Stimulated activated effector memory CD8-positive, alpha-beta T cell treated with anti-CD3 and anti-CD28 coated beads, Interleukin-12 subunit alpha, Interleukin-12 subunit beta, amount 100 ng/mL, for 72 hours (primary cell): ENCODE measurements at regions not wholly inside any gene's neighbourhood (a gene's known extent, or its start where the extent isn't known, plus 50 kb on each side); places are given as distances from the start of the nearest gene placed in this dataset.
A peak's percentile ranks its signal among the peaks of the same experiment; 100 is the strongest.
"Not testable (repeated sequence)": the region's sequence is repeated elsewhere in the genome, so short reads cannot be mapped to it uniquely, and the experiment has no call there.

Experiments
- ATAC-seq: fragments of 150-1000 bp; cut with Tn5 transposase; 2 replicates; pipeline ENCODE4 v1.10.0; 2021
- DNase-seq, 2 donors: peaks; one replicate each; pipeline ENCODE4 v3.0.0; 2021 to 2022; ENCODE audit warnings: low spot score in 2 of 2
- H3K27ac Mint-ChIP-seq: one replicate; pipeline ENCODE4 v1.8.0; 2022; ENCODE audit warnings: mild to moderate bottlenecking, mixed read lengths
- H3K36me3 Mint-ChIP-seq: one replicate; pipeline ENCODE4 v1.8.0; 2022; ENCODE audit warnings: mild to moderate bottlenecking, mixed read lengths
- H3K4me1 Mint-ChIP-seq: one replicate; pipeline ENCODE4 v1.8.0; 2022; ENCODE audit warnings: mixed read lengths
- H3K4me3 Mint-ChIP-seq: one replicate; pipeline ENCODE4 v1.8.0; 2022; ENCODE audit warnings: mild to moderate bottlenecking, mixed read lengths
- H3K9me3 Mint-ChIP-seq: one replicate; pipeline ENCODE4 v1.8.0; 2022; ENCODE audit warnings: mixed read lengths

DNA sequence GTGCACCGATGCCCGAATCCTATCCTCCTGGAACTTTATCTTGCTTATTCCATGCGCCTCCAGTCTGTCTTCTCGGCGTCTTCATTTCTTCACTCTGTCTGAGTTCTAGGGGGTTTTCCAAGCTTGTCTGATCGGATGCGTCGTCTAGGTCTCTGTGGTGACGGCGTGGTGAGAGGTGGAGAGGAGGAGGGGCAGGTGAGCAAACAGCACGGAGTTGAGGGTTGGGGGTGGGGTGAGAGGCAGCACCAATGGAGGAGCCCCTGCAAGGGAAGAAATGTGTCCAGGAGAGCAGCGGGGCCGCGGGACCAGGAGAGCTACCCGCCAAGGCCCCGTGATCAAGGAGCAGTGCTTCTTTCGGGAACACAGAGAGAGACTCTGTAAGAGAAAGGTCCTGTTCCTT is 131.3 kb upstream of the TWIST2 start:
- Mint-ChIP-seq H3K27ac (no peak overlapping the region), H3K9me3 (no peaks in the 10 kb centered on the region), H3K4me3 (no peak overlapping the region)

DNA sequence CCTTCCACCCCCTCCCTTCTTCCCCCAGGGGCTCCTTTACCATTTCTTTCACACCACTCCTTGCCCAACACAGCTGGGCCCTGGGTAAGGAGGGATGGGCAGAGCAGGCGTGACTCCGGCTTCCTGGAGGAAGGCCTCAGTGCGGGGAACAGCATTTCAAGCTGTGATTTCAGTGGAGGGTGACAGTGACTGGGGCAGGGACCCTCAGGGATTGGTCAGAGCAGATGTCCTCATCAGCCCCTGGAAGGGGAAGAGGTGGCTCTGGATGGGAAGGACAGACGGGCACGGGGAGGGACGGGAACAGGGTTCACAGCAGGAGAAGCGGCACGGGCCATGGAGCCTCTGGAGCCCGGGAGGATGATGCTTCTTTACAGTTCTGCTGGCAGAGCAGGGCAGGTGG is 130.8 kb upstream of the TWIST2 start:
- no peak overlapping the region for H3K27ac Mint-ChIP-seq

More for the DNA sequence above, 131.3 kb upstream of the TWIST2 start:
- DNase-seq (peak in 1 of 2 donors; percentile 26), ATAC-seq (no peak)
- Mint-ChIP-seq H3K4me1 (no peaks in the 10 kb centered on the region), H3K36me3 (no peaks in the 10 kb centered on the region)

GRCh38 chr2:238719641-238720040 is 128.2 kb upstream of the TWIST2 start:
- H3K27ac Mint-ChIP-seq = no peak overlapping the region
- no peak for ATAC-seq
- no peaks in the 10 kb centered on the region for H3K36me3 Mint-ChIP-seq
- DNase-seq = peak in 1 of 2 donors; percentile 23
- no peak overlapping the region for H3K4me3 Mint-ChIP-seq
- no peaks in the 10 kb centered on the region for H3K4me1 Mint-ChIP-seq
- H3K9me3 Mint-ChIP-seq = peaks cover 2% of the 10 kb centered on the region

More for the DNA sequence above, 130.8 kb upstream of the TWIST2 start:
- no peaks in the 10 kb centered on the region for H3K36me3 Mint-ChIP-seq
- DNase-seq (peak in 1 of 2 donors; percentile 12), ATAC-seq (no peak)
- H3K9me3 Mint-ChIP-seq = no peaks in the 10 kb centered on the region
- H3K4me1 Mint-ChIP-seq = no peaks in the 10 kb centered on the region
- no peak overlapping the region for H3K4me3 Mint-ChIP-seq

- no peaks in the 10 kb centered on the region for H3K36me3 Mint-ChIP-seq
- H3K4me3 Mint-ChIP-seq = no peak overlapping the region
- DNase-seq (peak; percentile 21 to 72), ATAC-seq (peak; percentile 55)
- no peaks in the 10 kb centered on the region for H3K4me1 Mint-ChIP-seq
- no peak overlapping the region for H3K27ac Mint-ChIP-seq
- peaks cover 2% of the 10 kb centered on the region for H3K9me3 Mint-ChIP-seq
These were observed 127.6 kb upstream of the TWIST2 start for GRCh38 chr2:238720232-238720672.

- Mint-ChIP-seq H3K4me1 (no peaks in the 10 kb centered on the region), H3K27ac (no peak overlapping the region), H3K4me3 (no peak overlapping the region), H3K9me3 (peaks cover 2% of the 10 kb centered on the region), H3K36me3 (no peaks in the 10 kb centered on the region)
- DNase-seq = peak in 1 of 2 donors; percentile 10
- no peak for ATAC-seq
These were observed 125.7 kb upstream of the TWIST2 start for GRCh38 chr2:238722181-238722580.

DNA sequence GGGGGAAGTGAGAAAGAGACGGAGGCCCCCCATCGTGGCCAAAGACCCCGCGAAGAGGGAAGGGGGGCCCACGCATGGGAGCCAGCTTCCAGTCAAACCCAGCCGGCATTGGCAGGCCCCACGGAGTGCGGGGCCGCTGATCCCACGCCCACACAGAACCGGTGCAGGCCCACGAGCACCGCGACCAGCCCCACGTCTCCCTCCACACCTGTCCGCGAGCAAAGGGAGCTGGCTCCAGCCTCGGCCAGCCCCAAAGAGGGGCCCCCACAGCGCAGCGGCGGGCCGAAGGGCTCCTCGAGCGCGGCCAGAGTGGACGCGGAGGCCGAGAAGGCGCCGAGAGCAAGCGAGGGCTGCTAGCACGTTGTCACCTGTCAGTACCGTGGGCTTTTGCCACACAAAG is 125.0 kb upstream of the TWIST2 start:
- no peaks in the 10 kb centered on the region for H3K4me1 Mint-ChIP-seq
- H3K4me3 Mint-ChIP-seq = no peak overlapping the region
- H3K36me3 Mint-ChIP-seq = no peaks in the 10 kb centered on the region
- H3K9me3 Mint-ChIP-seq = peaks cover 2% of the 10 kb centered on the region
- no peak overlapping the region for H3K27ac Mint-ChIP-seq
- ATAC-seq (no peak), DNase-seq (peak in 1 of 2 donors; percentile 26)

- peak in 1 of 2 donors; percentile 42 for DNase-seq
- H3K4me1 Mint-ChIP-seq, H3K4me3 Mint-ChIP-seq, H3K9me3 Mint-ChIP-seq, H3K27ac Mint-ChIP-seq, ATAC-seq, H3K36me3 Mint-ChIP-seq: not testable (repeated sequence)
These were observed 124.1 kb upstream of the TWIST2 start for GRCh38 chr2:238723740-238724320.

GRCh38 chr2:238724728-238725127 is 123.2 kb upstream of the TWIST2 start:
- ATAC-seq = no peak
- H3K4me1 Mint-ChIP-seq = no peaks in the 10 kb centered on the region
- H3K36me3 Mint-ChIP-seq = no peaks in the 10 kb centered on the region
- no peak overlapping the region for H3K4me3 Mint-ChIP-seq
- H3K27ac Mint-ChIP-seq = no peak overlapping the region
- H3K9me3 Mint-ChIP-seq = peaks cover 2% of the 10 kb centered on the region
- peak in 1 of 2 donors; percentile 7 for DNase-seq

DNA sequence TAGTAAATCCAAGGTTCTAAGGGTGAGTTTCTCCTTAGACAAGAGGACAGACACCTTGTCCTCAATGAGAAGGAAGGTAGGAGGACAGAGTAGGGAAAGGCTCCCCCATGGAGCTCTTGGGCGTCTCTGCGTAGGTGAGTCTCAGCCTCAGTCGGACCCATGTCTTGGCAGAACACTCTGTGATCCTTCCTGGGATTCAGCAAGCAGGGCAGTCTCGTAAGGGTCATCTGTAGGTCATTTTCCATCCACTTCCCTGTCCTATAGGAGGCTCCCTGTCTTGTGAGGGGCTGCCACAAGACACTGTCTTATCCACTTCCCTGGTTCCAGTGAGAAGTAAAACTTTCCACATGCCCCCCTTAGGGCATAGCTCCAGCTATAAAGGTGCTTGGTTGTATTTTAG is 122.6 kb upstream of the TWIST2 start:
- Mint-ChIP-seq H3K9me3 (peaks cover 2% of the 10 kb centered on the region), H3K4me1 (no peaks in the 10 kb centered on the region), H3K4me3 (no peak overlapping the region), H3K27ac (no peak overlapping the region), H3K36me3 (no peaks in the 10 kb centered on the region)
- no peak for ATAC-seq
- peak in 1 of 2 donors; percentile 28 for DNase-seq

DNA sequence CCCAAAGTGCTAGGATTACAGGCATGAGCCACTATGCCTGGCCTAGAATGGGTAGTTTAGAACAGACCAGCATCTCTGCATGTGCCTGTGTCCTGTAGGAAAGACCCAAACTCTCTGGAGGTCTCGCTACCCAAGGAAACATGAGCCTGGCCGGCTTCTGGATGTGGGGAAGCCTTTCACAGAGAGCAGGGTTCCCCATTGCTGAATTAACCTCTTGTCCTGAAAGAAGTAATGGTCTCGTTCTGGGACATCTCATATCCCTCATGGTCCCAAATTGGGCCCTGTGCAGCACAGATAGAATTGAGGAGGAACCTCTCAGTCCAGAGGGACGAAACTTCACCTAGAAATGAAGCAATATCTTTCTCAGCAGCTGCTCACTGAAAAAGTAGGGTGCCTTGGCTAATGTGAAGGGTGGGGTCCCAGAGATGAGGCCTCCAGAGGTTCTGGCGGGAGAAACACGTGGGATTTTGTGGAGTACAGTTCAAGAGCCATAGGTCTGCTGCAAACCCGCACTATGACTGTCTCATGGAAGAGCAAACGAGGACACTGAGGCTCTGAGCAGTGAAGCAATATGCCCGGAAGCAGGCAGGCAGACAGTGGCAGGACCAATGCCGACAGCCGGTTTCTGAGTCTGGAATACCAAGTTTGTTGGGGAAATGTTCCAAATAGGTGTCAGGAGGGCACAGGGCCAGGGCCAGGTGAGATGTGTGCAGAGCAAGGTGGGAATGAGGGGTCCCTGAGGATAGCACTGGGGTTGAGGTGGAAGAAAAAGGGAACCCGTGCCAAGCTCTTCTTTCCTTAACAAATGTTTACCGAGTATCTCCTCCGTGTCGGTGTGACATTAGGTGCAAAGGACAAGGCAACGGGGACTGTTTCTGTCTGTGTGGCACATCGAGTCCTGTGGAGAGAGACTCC is 121.0 kb upstream of the TWIST2 start:
- Mint-ChIP-seq H3K4me3 (no peak overlapping the region), H3K4me1 (no peaks in the 10 kb centered on the region), H3K27ac (no peak overlapping the region), H3K36me3 (no peaks in the 10 kb centered on the region), H3K9me3 (peaks cover 5% of the 10 kb centered on the region)
- ATAC-seq = no peak
- peak in 1 of 2 donors; percentile 13 for DNase-seq

GRCh38 chr2:238727585-238728329 is 120.1 kb upstream of the TWIST2 start:
- Mint-ChIP-seq H3K4me3 (no peak overlapping the region), H3K27ac (no peak overlapping the region), H3K9me3 (peaks cover 3% of the 10 kb centered on the region), H3K36me3 (no peaks in the 10 kb centered on the region), H3K4me1 (no peaks in the 10 kb centered on the region)
- no peak for ATAC-seq
- DNase-seq = no peak

- DNase-seq = peak in 1 of 2 donors; percentile 8
- no peaks in the 10 kb centered on the region for H3K4me1 Mint-ChIP-seq
- H3K4me3 Mint-ChIP-seq = no peak overlapping the region
- H3K27ac Mint-ChIP-seq = no peak overlapping the region
- H3K36me3 Mint-ChIP-seq = no peaks in the 10 kb centered on the region
- H3K9me3 Mint-ChIP-seq = peaks cover 3% of the 10 kb centered on the region
- no peak for ATAC-seq
These were observed 119.3 kb upstream of the TWIST2 start for GRCh38 chr2:238728330-238729260.

DNA sequence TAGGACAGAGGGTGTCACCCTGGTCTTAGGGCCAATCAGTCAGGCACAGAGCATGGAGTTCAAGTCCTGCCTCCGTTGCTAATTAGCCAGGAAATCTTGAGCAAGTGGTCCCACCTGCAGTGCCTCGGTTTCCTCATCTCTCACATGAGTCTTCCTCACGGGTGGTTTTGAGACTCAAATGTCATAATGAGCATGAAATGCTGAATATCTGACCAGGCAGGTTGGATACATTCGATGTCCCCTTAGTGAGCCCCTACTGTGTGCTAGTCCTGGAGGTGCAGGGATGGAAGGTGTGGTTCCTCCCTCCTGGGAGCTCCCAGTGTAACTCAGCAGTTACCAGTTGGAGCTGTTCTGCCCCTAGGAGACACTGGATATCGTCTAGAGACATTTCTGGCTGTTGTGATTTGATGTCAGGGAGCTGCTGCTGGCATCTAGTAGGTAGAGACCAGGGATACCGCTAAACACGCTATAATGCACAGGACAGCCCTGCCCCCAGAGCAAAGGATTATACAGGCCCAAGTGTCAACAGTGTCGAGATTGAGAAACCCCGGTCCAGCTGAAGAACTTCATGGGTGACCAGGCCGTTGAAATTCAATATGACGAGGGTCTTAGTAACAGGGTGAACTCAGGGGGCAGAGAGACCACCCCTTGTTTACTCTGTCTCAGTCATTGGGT is 118.5 kb upstream of the TWIST2 start:
- H3K4me1 Mint-ChIP-seq = no peaks in the 10 kb centered on the region
- H3K4me3 Mint-ChIP-seq = no peak overlapping the region
- H3K36me3 Mint-ChIP-seq = no peaks in the 10 kb centered on the region
- no peak overlapping the region for H3K27ac Mint-ChIP-seq
- peaks cover 3% of the 10 kb centered on the region for H3K9me3 Mint-ChIP-seq
- ATAC-seq = no peak
- peak in 1 of 2 donors; percentile 25 for DNase-seq
